Activated CD4-positive, alpha-beta T cell treated with anti-CD3 and anti-CD28 coated beads, Interleukin-2, amount 10 ng/mL, durations not matched to agents 24 days and 14 days (primary cell): ENCODE measurements at regions not wholly inside any gene's neighbourhood (a gene's known extent, or its start where the extent isn't known, plus 50 kb on each side); places are given as distances from the start of the nearest gene placed in this dataset.

Experiments
- DNase-seq: peaks from one replicate; pipeline ENCODE4 v3.0.0; 2022
- H3K27ac Mint-ChIP-seq: one replicate; pipeline ENCODE4 v1.8.0; 2022; ENCODE audit warnings: mild to moderate bottlenecking, mixed read lengths
- H3K27me3 Mint-ChIP-seq: one replicate; pipeline ENCODE4 v1.8.0; 2022; ENCODE audit warnings: mixed read lengths
- H3K36me3 Mint-ChIP-seq: one replicate; pipeline ENCODE4 v1.8.0; 2022; ENCODE audit warnings: low read depth, mild to moderate bottlenecking, mixed read lengths
- H3K4me1 Mint-ChIP-seq: one replicate; pipeline ENCODE4 v1.8.0; 2021; ENCODE audit warnings: mixed read lengths
- H3K4me3 Mint-ChIP-seq: one replicate; pipeline ENCODE4 v1.8.0; 2022; ENCODE audit warnings: mild to moderate bottlenecking, moderate library complexity, mixed read lengths
- H3K9me3 Mint-ChIP-seq: one replicate; pipeline ENCODE4 v1.8.0; 2021; ENCODE audit warnings: mixed read lengths
- intact Hi-C: fragments of 100-400 bp; cut with micrococcal nuclease; formaldehyde crosslinking; loops from one replicate; pipeline ENCODE4 v1.15.1; 2023

DNA sequence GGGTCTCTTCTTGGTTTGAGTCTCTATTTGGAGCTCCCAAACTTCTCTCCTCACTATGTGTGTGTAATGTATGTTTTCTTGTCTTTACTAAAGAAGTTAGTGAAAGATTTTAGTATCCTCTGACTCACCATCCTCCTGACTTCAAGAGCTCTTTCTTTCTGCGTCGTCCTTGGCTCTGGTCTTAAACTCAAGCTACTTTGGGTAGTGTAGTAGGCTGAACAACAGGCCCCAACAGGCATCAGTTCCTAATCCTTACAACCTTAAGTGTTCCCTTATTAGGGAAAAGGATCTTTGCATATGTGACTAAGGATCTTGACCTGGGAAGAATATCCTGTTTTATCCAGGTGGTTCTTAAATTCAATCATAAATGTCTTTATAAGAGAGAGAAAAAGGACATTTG lies 810.2 kb downstream of the MAFB start:
- DNase-seq, result no peak
- Mint-ChIP-seq H3K4me3 (no peak overlapping the region), H3K36me3 (no peaks in the 10 kb centered on the region), H3K27me3 (no peaks in the 10 kb centered on the region), H3K4me1 (no peaks in the 10 kb centered on the region), H3K27ac (no peak overlapping the region), H3K9me3 (no peaks in the 10 kb centered on the region)
- intact Hi-C loops, result no loop called here

DNA sequence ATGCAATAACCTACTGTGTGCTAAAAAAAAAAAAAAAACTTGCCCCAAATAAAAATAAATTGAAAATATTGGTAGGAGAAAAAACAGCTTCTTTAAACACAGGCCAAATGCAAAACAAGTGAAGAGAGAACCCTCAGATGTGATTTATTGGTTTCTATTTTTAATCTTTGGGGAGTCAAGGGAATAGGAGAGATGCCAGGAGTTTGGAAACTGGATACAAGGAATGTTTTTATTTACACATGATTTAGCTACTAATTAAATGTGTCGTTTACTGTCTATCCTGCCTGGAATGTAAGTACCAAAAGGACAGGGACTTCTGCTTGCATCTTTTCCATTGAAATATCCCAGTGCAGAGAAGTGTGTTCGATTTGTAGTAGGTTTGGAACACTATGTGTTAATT lies 810.7 kb downstream of the MAFB start:
- H3K27ac Mint-ChIP-seq, result no peak overlapping the region
- DNase-seq, result no peak
- H3K4me3 Mint-ChIP-seq, result no peak overlapping the region
- H3K4me1 Mint-ChIP-seq, result no peaks in the 10 kb centered on the region
- H3K36me3 Mint-ChIP-seq, result no peaks in the 10 kb centered on the region
- no peaks in the 10 kb centered on the region for H3K27me3 Mint-ChIP-seq
- intact Hi-C loops, result no loop called here
- no peaks in the 10 kb centered on the region for H3K9me3 Mint-ChIP-seq

DNA sequence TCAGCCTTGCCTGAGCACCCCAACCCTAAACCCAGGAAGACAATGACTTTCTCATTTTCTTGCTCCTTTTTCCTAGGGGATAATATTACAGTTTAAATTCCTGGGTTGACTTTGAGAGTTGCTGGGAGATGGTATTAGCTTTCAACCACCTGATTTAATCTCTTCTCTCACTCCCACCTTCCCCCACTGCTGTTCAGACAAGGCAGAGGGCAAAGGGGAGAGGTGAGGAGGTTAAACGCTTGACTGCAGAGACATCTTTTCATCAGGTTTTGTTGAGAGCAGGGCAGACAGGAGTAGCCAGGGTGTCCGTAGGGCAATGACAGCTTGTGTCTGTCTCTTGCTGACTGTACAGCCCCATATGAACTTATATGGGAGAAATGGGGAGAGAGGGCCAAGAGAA lies 811.2 kb downstream of the MAFB start:
- H3K27ac Mint-ChIP-seq, result no peak overlapping the region
- H3K4me3 Mint-ChIP-seq, result no peak overlapping the region
- DNase-seq, result no peak
- no peaks in the 10 kb centered on the region for H3K9me3 Mint-ChIP-seq
- intact Hi-C loops, result no loop called here
- no peaks in the 10 kb centered on the region for H3K27me3 Mint-ChIP-seq
- H3K4me1 Mint-ChIP-seq, result no peaks in the 10 kb centered on the region
- no peaks in the 10 kb centered on the region for H3K36me3 Mint-ChIP-seq

DNA sequence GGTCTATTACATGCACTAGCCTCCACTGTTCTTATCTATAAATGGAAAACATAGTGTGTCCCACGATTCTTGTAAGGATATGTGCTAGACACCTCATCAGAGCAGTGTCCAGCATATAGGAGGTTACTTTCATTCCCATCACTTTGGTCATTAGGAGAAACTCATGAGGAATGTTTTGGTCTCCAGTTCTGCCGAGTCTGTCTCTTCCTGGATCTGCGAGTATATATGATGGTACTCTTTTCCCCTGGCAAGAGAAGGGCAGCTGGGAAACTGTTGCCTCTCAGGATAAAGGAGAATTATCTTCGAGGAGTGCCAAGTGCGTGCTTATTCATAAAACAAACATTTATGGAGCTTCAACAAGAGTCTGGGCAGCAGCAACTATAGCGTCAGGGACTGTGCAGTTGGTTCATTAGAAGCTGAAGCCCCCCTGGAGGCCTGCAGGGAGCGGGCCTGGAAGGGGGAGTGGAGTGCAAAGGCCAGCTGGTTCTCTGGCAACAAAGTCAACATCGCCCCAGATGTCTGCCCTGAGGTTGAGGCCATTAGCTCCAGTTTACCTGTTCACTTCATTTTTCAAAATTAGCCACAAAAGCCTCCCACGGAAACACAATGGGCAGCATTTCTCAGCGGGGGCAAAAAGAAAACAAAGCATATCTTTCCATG lies 811.9 kb downstream of the MAFB start:
- H3K4me1 Mint-ChIP-seq, result no peaks in the 10 kb centered on the region
- no peaks in the 10 kb centered on the region for H3K9me3 Mint-ChIP-seq
- no peaks in the 10 kb centered on the region for H3K36me3 Mint-ChIP-seq
- no peak overlapping the region for H3K4me3 Mint-ChIP-seq
- no peaks in the 10 kb centered on the region for H3K27me3 Mint-ChIP-seq
- intact Hi-C loops, result no loop called here
- no peak overlapping the region for H3K27ac Mint-ChIP-seq
- no peak for DNase-seq

DNA sequence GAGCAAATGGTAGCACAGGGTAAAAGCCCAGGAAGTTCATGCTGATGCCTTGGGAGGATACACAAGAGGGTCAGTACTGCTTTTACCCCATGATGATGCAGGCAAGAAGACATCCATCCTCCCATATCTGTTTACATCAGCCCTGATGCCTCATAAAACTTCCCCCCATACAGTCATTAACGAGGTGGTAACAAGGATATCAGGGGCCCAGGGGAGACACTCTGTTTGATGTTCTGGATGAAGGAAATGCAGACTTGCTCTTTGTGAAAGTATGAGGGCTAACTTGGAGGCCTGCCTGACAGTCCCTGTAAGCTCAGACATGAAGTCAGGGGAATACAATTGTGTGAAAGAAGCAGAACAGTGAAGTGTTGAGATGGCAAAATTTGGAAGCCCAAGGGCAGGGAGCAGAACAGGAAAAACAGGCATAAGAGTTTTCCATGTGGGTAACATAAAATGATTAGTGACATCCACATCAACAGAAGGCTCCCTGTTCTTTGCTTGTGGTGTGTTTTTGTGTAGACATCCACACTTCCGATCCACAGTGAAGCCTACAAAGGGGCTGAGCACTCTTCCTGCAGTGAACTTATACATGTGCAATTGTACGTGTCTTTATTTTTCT lies 813.4 kb downstream of the MAFB start:
- H3K27me3 Mint-ChIP-seq, result no peaks in the 10 kb centered on the region
- no peaks in the 10 kb centered on the region for H3K4me1 Mint-ChIP-seq
- no peak for DNase-seq
- H3K9me3 Mint-ChIP-seq, result no peaks in the 10 kb centered on the region
- no peaks in the 10 kb centered on the region for H3K36me3 Mint-ChIP-seq
- no peak overlapping the region for H3K4me3 Mint-ChIP-seq
- intact Hi-C loops, result no loop called here
- H3K27ac Mint-ChIP-seq, result no peak overlapping the region

DNA sequence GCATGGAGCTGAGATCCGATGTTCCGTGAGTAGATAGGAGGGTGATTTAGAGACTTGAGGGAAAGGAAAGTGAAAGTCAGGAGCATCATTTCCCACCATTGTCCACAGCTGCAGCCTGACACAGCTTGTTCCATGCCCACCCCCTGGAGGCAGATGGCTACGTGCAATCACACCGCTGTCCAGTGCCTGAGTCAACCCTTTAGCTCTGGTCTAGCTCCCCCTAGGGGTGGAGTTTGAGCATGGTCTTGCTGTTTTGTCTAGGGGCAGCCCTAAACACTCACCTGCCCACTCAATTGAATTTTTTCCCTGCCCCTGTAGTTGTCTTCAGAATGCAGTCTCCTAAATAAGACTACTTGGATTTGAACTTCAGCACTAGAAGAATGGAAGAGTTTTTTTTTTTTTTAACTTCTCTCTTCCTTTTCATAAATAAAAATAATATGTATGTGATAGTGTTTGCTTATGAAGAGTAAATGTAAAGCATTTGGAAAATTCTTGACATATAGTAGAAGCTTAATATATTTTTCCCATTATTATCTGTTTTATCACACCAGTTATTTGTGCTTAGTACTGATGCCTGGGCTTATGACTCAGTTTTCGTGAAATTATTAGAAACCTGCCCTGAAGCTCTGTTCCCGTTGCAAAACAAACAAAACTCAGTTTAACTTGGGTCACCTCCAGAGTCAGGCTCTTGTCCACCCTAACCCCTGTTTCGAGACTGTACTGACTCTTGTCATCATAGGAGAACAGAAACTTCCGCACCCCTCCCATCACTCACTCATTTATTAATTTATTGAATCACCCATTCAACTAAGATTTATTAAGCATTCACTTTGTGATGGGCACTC lies 814.8 kb downstream of the MAFB start:
- Mint-ChIP-seq H3K27ac (no peak overlapping the region), H3K9me3 (no peaks in the 10 kb centered on the region), H3K4me1 (no peaks in the 10 kb centered on the region), H3K36me3 (no peaks in the 10 kb centered on the region), H3K4me3 (no peak overlapping the region), H3K27me3 (no peaks in the 10 kb centered on the region)
- intact Hi-C loops, result no loop called here
- DNase-seq, result peak; percentile 70

DNA sequence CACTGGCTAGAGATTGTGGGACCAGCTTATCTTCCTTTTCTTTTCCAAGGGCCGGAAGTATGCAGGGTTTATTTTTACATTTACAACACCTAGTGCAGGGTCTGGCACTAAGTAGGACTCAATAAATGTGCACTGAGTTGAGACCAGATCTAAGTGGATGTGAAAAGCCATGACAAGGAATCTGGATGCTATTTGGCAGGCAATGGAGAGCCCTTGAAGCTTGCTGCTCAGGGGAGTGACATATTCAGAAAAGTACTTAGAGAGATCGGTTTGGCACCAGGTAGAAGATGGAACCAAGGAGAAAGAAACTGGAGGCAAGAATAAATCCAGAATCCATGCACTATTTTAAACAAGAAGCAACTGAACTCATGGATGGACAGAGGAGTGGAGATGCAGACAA lies 815.8 kb downstream of the MAFB start:
- intact Hi-C loops, result no loop called here
- H3K36me3 Mint-ChIP-seq, result no peaks in the 10 kb centered on the region
- no peaks in the 10 kb centered on the region for H3K9me3 Mint-ChIP-seq
- H3K27ac Mint-ChIP-seq, result no peak overlapping the region
- no peak overlapping the region for H3K4me3 Mint-ChIP-seq
- H3K4me1 Mint-ChIP-seq, result no peaks in the 10 kb centered on the region
- DNase-seq, result no peak
- H3K27me3 Mint-ChIP-seq, result no peaks in the 10 kb centered on the region

DNA sequence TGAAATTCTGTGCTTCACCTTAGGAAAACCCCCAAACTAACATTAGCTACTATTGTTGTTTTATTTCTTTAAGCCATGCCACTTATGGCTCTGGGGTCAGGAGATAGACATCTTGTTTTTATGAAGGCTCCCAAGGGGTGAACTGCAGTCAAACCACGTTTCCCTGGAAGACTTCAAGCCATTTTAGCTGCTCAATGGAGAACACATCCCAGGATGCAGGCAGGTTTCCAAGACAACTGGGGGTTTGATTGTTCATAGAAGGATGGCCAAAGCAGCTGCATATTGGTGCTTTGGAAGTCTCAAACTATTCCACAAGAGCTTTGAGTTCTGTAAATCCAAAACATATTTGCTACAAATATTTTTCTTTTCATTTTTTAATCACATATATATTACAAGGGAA lies 818.0 kb downstream of the MAFB start:
- Mint-ChIP-seq H3K4me1 (no peaks in the 10 kb centered on the region), H3K27me3 (no peaks in the 10 kb centered on the region), H3K27ac (no peak overlapping the region), H3K36me3 (no peaks in the 10 kb centered on the region), H3K4me3 (no peak overlapping the region), H3K9me3 (no peaks in the 10 kb centered on the region)
- no peak for DNase-seq
- intact Hi-C loops, result no loop called here

DNA sequence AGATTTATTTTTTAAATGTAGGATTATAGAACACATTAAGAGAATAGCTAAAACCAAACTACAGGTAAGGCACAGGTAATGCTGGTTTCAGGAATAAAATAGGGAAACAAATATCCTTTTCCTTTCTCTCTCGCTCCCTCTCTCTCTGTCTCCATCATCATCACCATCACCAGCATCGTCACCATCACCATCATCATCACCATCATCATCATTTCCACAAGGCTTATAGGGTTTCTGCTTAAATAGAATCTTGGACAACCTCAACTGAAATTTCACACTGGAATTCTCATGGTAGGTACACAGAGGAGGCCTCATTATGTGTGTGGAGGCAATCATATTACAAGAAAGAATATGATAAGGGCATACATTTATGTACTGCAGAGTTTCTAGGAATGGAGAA lies 823.6 kb downstream of the MAFB start:
- intact Hi-C loops, result no loop called here
- no peaks in the 10 kb centered on the region for H3K4me1 Mint-ChIP-seq
- H3K4me3 Mint-ChIP-seq, result no peak overlapping the region
- no peak overlapping the region for H3K27ac Mint-ChIP-seq
- DNase-seq, result no peak
- no peaks in the 10 kb centered on the region for H3K9me3 Mint-ChIP-seq
- no peaks in the 10 kb centered on the region for H3K27me3 Mint-ChIP-seq
- no peaks in the 10 kb centered on the region for H3K36me3 Mint-ChIP-seq

DNA sequence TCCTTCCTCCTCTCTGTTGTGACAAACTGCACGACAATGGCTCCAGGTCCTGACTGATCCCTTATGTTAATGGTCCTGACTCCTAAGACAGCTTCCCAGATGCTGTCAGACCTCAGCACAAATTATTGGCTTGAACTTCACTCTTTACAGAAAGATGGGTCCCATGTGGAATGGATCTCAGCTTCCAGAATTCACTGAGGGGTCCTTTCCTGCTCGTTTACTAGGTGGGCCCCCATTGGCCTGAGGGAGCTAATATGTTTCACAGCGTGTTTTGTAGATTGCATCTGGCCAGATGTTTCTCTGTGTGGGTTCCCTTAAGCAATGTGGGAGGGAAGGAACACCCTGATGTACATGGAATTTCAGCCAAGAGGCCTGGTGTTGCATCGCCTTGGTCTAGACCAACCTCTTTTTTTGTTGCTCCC lies 826.6 kb downstream of the MAFB start:
- Mint-ChIP-seq H3K4me3 (no peak overlapping the region), H3K4me1 (no peaks in the 10 kb centered on the region), H3K36me3 (no peaks in the 10 kb centered on the region), H3K9me3 (no peaks in the 10 kb centered on the region), H3K27me3 (no peaks in the 10 kb centered on the region), H3K27ac (no peak overlapping the region)
- no peak for DNase-seq
- intact Hi-C loops, result no loop called here

DNA sequence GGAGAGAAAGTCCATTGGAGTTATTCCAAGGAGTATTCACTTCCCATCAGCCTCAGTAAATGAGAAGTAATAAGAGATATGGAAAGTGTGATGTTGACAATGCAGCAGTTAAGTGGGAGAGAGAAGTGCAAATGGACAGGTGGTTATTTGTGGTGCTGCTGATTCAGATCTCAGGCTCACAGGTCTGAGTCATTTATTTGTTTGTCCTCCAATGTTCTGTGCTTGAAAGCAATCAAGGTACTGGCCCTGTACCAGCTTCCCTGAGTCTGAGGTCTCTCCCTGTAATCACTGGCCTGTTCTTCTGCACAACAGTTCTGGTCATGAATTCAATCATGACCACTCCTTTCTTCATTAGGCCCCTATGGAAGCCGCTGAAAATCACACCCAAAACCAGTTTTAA lies 827.7 kb downstream of the MAFB start:
- Mint-ChIP-seq H3K27me3 (no peaks in the 10 kb centered on the region), H3K4me1 (no peaks in the 10 kb centered on the region), H3K27ac (no peak overlapping the region), H3K36me3 (no peaks in the 10 kb centered on the region), H3K4me3 (no peak overlapping the region), H3K9me3 (no peaks in the 10 kb centered on the region)
- intact Hi-C loops, result no loop called here
- DNase-seq, result no peak

DNA sequence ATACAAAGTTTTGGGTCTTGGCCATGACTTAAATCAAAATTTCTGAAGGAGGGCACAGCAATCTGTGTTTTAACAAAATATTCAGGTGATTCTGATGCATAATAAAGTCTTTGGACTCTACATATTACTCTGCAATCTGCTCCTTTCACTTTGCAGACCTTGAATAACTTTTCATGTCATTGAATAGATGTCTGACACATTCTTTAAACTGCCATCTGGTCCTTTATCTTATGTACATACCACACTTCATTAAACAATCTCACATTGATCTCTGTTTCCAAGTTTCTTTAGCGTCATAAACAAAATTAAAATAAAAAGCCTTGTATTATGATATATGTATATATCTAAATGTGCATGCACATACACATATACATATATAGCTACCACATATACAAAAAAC lies 831.2 kb downstream of the MAFB start:
- Mint-ChIP-seq H3K36me3 (no peaks in the 10 kb centered on the region), H3K9me3 (no peaks in the 10 kb centered on the region), H3K27ac (no peak overlapping the region), H3K27me3 (no peaks in the 10 kb centered on the region), H3K4me1 (no peaks in the 10 kb centered on the region), H3K4me3 (no peak overlapping the region)
- no peak for DNase-seq
- intact Hi-C loops, result no loop called here

DNA sequence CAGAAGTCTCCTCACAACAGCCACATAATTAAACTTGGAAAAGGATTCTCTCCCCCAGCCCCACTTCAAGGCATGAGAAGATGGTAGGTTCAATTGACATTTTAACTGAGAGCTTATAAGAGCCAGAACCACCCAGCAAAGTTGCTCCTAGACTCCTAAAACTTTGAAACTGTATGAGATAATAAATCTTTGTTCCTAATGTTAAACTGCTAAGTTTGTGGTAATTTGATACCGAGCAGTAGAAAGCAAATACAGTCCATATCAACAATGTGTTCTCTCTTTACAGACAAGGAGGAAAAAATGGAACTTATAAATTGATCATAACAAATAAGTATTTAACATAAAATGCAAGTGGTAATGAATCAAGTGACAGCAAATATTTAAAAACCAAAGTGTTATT lies 831.8 kb downstream of the MAFB start:
- intact Hi-C loops, result no loop called here
- Mint-ChIP-seq H3K4me1 (no peaks in the 10 kb centered on the region), H3K9me3 (no peaks in the 10 kb centered on the region), H3K27ac (no peak overlapping the region), H3K4me3 (no peak overlapping the region), H3K27me3 (no peaks in the 10 kb centered on the region), H3K36me3 (no peaks in the 10 kb centered on the region)
- no peak for DNase-seq

DNA sequence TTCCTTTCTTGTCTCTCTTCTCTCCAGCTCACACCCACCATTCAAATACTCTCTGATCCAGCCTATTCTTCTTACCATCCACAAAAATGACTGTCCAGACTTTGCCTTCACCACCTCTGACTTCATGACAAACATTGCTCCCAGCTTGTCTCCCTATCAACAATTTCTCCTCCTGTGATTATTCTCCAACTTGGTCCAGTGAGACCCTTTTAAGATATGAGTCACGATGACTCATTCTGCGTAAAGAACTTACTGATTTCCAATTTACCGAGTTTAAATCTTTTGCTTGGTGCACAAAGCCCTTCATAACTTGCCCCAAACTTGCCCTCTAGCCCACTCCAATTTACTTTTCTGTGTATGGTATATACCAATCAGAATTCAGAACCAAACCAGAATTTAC lies 833.2 kb downstream of the MAFB start:
- no peak overlapping the region for H3K27ac Mint-ChIP-seq
- H3K27me3 Mint-ChIP-seq, result no peaks in the 10 kb centered on the region
- H3K36me3 Mint-ChIP-seq, result no peaks in the 10 kb centered on the region
- H3K9me3 Mint-ChIP-seq, result no peaks in the 10 kb centered on the region
- no peaks in the 10 kb centered on the region for H3K4me1 Mint-ChIP-seq
- no peak overlapping the region for H3K4me3 Mint-ChIP-seq
- no peak for DNase-seq
- intact Hi-C loops, result no loop called here
